ENCODE measurements at regions not wholly inside any gene's neighbourhood (a gene's known extent, or its start where the extent isn't known, plus 50 kb on each side); places are given as distances from the start of the nearest gene placed in this dataset.

DNA sequence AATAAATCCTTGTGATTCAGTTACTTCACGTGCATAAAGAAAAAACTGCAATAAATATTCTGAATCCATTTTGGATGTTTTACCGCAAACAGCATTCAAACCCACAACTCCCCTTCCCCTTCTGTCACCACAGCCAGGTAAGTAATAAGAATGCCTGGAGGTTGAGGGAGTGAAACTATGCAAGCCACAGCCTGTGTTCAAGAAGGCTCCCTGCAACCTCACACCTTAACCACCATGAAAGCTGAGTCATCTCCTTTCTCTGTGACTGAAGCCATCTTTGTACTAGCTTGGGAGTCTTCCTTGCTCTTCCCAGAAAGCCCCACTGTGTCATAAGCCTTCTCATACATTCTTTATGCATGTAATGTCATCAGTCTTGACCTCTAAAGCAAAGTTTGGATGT is 297.0 kb upstream of the PUDP start:
- TF ChIP-seq, protein P1, sequence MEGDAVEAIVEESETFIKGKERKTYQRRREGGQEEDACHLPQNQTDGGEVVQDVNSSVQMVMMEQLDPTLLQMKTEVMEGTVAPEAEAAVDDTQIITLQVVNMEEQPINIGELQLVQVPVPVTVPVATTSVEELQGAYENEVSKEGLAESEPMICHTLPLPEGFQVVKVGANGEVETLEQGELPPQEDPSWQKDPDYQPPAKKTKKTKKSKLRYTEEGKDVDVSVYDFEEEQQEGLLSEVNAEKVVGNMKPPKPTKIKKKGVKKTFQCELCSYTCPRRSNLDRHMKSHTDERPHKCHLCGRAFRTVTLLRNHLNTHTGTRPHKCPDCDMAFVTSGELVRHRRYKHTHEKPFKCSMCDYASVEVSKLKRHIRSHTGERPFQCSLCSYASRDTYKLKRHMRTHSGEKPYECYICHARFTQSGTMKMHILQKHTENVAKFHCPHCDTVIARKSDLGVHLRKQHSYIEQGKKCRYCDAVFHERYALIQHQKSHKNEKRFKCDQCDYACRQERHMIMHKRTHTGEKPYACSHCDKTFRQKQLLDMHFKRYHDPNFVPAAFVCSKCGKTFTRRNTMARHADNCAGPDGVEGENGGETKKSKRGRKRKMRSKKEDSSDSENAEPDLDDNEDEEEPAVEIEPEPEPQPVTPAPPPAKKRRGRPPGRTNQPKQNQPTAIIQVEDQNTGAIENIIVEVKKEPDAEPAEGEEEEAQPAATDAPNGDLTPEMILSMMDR (conservative IDR thresholded peaks at IDR 0.05 in 1 of 2, IDR thresholded peaks at IDR 0.05 in 1 of 2; ENCODE audit: low read depth in 1 of 2, low read length in 2 of 2), result no peak
- TF ChIP-seq EZH2 (IDR thresholded peaks at IDR 0.05; ENCODE audit: low read length, missing control alignments), result no peak

All from fibroblast of lung (primary cell).